GM12891 (cell line): ENCODE measurements at regions not wholly inside any gene's neighbourhood (a gene's known extent, or its start where the extent isn't known, plus 50 kb on each side); places are given as distances from the start of the nearest gene placed in this dataset.

Experiments used
- PAX5 ChIP-seq: IDR thresholded peaks from 2 replicates; pipeline ENCODE4 v1.6.1; 2011; ENCODE audit warnings: low read length, moderate library complexity, mild to moderate bottlenecking; ENCODE audit not compliant: insufficient read depth, severe bottlenecking
- POLR2A ChIP-seq: IDR thresholded peaks from 2 replicates; pipeline ENCODE4 v1.6.1; 2011; ENCODE audit warnings: low read depth, low read length, control low read depth
- SPI1 ChIP-seq: IDR thresholded peaks from 2 replicates; pipeline ENCODE4 v1.6.1; 2011; ENCODE audit warnings: low read depth, low read length, control low read depth

GRCh38 chr1:188871164-188871563 is 1606.5 kb downstream of the BRINP3 start:
- TF ChIP-seq SPI1 (no peak), POLR2A (no peak), PAX5 (no peak)
